Activated CD8-positive, alpha-beta T cell treated with anti-CD3 and anti-CD28 coated beads for 36 hours (primary cell): ENCODE measurements at regions not wholly inside any gene's neighbourhood (a gene's known extent, or its start where the extent isn't known, plus 50 kb on each side); places are given as distances from the start of the nearest gene placed in this dataset.

Source experiments
- ATAC-seq: fragments of 200-7000 bp; cut with Tn5 transposase; one replicate; pipeline ENCODE4 v1.10.0; 2021; ENCODE audit warnings: mild to moderate bottlenecking, moderate library complexity
- CTCF ChIA-PET: fragments of 350-600 bp; sonication (Branson Sonifier 250); formaldehyde crosslinking; loops from one replicate; lab custom pipeline; 2021; ENCODE audit warnings: antibody characterized with exemption; lab: Charles Lee
- POLR2A ChIA-PET: fragments of 350-600 bp; sonication (Branson Sonifier 250); formaldehyde crosslinking; loops from one replicate; lab custom pipeline; 2021; ENCODE audit warnings: antibody characterized with exemption; lab: Charles Lee
- DNase-seq: peaks from one replicate; pipeline ENCODE4 v3.0.0-alpha.2; 2020
- H3K27ac Mint-ChIP-seq: one replicate; pipeline ENCODE4 v1.8.0; 2021; ENCODE audit warnings: mild to moderate bottlenecking, mixed read lengths
- H3K27me3 Mint-ChIP-seq: one replicate; pipeline ENCODE4 v1.8.0; 2021; ENCODE audit warnings: mixed read lengths
- H3K36me3 Mint-ChIP-seq: one replicate; pipeline ENCODE4 v1.8.0; 2021; ENCODE audit warnings: low read depth, mixed read lengths
- H3K4me1 Mint-ChIP-seq: one replicate; pipeline ENCODE4 v1.8.0; 2021; ENCODE audit warnings: low read depth, mixed read lengths
- H3K4me3 Mint-ChIP-seq: one replicate; pipeline ENCODE4 v1.8.0; 2021; ENCODE audit warnings: mild to moderate bottlenecking, moderate library complexity, mixed read lengths
- H3K9me3 Mint-ChIP-seq: one replicate; pipeline ENCODE4 v1.8.0; 2021; ENCODE audit warnings: mixed read lengths
- intact Hi-C: fragments of 100-400 bp; cut with micrococcal nuclease; formaldehyde crosslinking; loops from one replicate; pipeline ENCODE4 v1.10.0; 2022
- TF ChIP-seq, protein P1 (sequence below): fragments of 200-600 bp; IDR thresholded peaks from one replicate; pipeline ENCODE4 v1.8.0; 2022; ENCODE audit warnings: antibody characterized with exemption, mild to moderate bottlenecking

DNA sequence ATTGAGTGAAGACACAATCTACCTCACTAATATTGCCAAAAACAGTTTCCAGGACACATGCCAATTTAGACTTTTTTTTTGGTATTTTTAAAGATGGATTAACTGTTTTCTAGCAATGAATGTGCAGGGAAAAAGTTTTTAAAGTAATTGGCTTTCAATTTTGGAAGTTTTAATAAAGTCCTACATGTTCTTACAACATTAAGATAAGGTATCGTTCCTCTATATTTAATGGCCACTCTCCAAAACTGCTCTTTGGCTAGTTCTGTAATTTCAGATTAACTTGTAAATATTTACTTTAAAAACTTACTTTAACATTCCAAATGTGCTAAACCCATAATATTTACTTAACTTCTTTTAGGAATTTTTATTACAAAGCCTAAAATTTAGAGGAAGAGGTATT is 1332.2 kb upstream of the PRMT6 start:
- POLR2A ChIA-PET: no interaction called here
- TF ChIP-seq, protein P1, sequence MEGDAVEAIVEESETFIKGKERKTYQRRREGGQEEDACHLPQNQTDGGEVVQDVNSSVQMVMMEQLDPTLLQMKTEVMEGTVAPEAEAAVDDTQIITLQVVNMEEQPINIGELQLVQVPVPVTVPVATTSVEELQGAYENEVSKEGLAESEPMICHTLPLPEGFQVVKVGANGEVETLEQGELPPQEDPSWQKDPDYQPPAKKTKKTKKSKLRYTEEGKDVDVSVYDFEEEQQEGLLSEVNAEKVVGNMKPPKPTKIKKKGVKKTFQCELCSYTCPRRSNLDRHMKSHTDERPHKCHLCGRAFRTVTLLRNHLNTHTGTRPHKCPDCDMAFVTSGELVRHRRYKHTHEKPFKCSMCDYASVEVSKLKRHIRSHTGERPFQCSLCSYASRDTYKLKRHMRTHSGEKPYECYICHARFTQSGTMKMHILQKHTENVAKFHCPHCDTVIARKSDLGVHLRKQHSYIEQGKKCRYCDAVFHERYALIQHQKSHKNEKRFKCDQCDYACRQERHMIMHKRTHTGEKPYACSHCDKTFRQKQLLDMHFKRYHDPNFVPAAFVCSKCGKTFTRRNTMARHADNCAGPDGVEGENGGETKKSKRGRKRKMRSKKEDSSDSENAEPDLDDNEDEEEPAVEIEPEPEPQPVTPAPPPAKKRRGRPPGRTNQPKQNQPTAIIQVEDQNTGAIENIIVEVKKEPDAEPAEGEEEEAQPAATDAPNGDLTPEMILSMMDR: no peak
- Mint-ChIP-seq H3K9me3 (peaks cover 11% of the 10 kb centered on the region), H3K36me3 (no peaks in the 10 kb centered on the region), H3K27me3 (no peaks in the 10 kb centered on the region), H3K4me1 (no peaks in the 10 kb centered on the region), H3K27ac (no peak overlapping the region), H3K4me3 (no peak overlapping the region)
- DNase-seq (no peak), ATAC-seq (no peak)
- CTCF ChIA-PET: no interaction called here
- intact Hi-C loops: no loop called here

DNA sequence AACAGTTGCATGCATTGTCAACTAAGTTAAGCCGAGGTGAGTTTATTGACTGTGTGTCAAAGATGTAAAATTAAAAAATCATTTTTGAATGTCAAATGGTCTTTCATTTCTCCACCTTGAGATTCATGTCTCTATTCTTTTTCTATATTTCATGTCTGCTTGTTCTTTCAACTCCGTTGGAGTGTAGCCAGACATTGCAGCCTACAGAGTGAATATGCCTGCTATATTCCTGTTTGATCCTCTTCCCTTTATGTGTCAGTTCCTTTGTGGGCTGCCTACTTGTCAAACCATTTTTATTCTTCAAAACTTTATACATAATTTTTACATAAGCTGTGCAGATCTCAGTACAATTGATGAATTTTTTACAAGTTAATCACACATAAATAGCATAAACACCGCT is 1325.8 kb upstream of the PRMT6 start:
- Mint-ChIP-seq H3K27me3 (no peaks in the 10 kb centered on the region), H3K4me1 (no peaks in the 10 kb centered on the region), H3K27ac (no peak overlapping the region), H3K36me3 (no peaks in the 10 kb centered on the region), H3K9me3 (peaks cover 6% of the 10 kb centered on the region), H3K4me3 (no peak overlapping the region)
- POLR2A ChIA-PET: no interaction called here
- DNase-seq (no peak), ATAC-seq (no peak)
- TF ChIP-seq, protein P1: no peak
- CTCF ChIA-PET: interaction anchor here (0.9 kb wide), 1 partner anchor 10 kb away, joined by 3 read pairs; no protein-coding TSS in a partner anchor
- intact Hi-C loops: no loop called here

DNA sequence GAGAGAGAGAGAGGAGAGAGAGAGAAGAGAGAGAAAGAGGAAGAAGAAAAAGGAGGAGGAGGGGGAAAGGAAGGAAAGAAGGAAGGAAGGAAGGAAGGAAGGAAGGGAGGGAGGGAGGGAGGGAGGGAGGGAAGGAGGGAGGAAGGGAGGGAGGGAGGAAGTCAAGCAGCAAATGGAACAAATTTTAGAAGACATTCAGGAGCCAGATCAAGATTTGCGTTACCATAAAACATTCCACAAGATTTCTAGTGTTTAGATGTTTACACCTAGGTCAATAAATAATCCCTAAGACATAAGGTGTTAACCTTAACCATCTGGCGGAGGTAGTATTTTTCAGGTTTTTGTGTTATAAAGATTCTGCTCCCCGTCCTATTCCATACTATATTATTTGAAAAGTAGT is 1320.1 kb upstream of the PRMT6 start:
- CTCF ChIA-PET: no interaction called here
- POLR2A ChIA-PET: no interaction called here
- H3K4me3 Mint-ChIP-seq: no peak overlapping the region
- H3K9me3 Mint-ChIP-seq: peaks cover 5% of the 10 kb centered on the region
- no peak overlapping the region for H3K27ac Mint-ChIP-seq
- H3K27me3 Mint-ChIP-seq: no peaks in the 10 kb centered on the region
- intact Hi-C loops: no loop called here
- TF ChIP-seq, protein P1: no peak
- no peak for DNase-seq
- no peak for ATAC-seq
- H3K36me3 Mint-ChIP-seq: no peaks in the 10 kb centered on the region
- no peaks in the 10 kb centered on the region for H3K4me1 Mint-ChIP-seq

DNA sequence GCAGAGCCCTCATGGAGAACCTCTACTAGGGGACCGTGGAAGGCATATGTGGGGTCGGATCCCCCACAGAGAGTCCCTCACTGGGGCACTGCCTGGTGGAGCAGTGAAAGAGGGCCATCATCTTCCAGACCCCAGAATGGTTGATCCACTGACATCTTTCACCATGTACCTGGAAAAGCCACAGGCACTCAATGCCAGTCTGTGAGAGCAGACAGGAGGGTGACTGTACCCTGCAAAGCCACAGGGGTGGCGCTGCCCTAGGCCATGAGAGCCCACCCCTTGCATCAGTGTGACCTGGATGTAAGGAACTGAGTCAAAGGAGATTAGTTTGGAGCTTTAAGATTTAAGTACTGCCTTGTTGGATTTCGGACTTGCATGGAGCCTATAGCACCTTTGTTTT is 1276.7 kb upstream of the PRMT6 start:
- Mint-ChIP-seq H3K36me3 (no peaks in the 10 kb centered on the region), H3K27ac (no peak overlapping the region), H3K27me3 (no peaks in the 10 kb centered on the region), H3K9me3 (peaks cover 3% of the 10 kb centered on the region), H3K4me1 (no peaks in the 10 kb centered on the region), H3K4me3 (no peak overlapping the region)
- ChIA-PET CTCF (no interaction called here), POLR2A (no interaction called here)
- TF ChIP-seq, protein P1: no peak
- intact Hi-C loops: no loop called here
- DNase-seq (no peak), ATAC-seq (no peak)

GRCh38 chr1:105785021-105785420 is 1271.5 kb upstream of the PRMT6 start:
- no peak for ATAC-seq
- TF ChIP-seq, protein P1: no peak
- Mint-ChIP-seq H3K36me3 (no peaks in the 10 kb centered on the region), H3K9me3 (peaks cover 5% of the 10 kb centered on the region), H3K27ac (no peak overlapping the region), H3K4me1 (no peaks in the 10 kb centered on the region), H3K27me3 (no peaks in the 10 kb centered on the region), H3K4me3 (no peak overlapping the region)
- CTCF ChIA-PET: no interaction called here
- no peak for DNase-seq
- intact Hi-C loops: no loop called here
- POLR2A ChIA-PET: no interaction called here
